Thoracic aorta (tissue), 2 donors: ENCODE measurements at regions not wholly inside any gene's neighbourhood (a gene's known extent, or its start where the extent isn't known, plus 50 kb on each side); places are given as distances from the start of the nearest gene placed in this dataset.

Source experiments
- ATAC-seq: fragments of 150-250 bp; one replicate; pipeline ENCODE4 v1.8.0; 2017; ENCODE audit warnings: low read depth; ENCODE audit not compliant: insufficient number of reproducible peaks, low FRiP score
- DNase-seq: peaks from one replicate; pipeline ENCODE4 v3.0.0-alpha.2; 2020; ENCODE audit warnings: low spot score
- H3K27ac ChIP-seq, 2 donors: fragments of 200-600 bp; sonication (generic); 1 replicate in 1 of 2; 2 replicates in 1 of 2; pipeline ENCODE4 v1.5.1; 2016; ENCODE audit warnings: mild to moderate bottlenecking in 2 of 2, moderate library complexity in 2 of 2
- H3K27me3 ChIP-seq: fragments of 200-600 bp; sonication (generic); replicated peaks from 2 replicates; pipeline ENCODE4 v1.6.0; 2016; ENCODE audit warnings: mild to moderate bottlenecking; ENCODE audit not compliant: insufficient read depth
- H3K36me3 ChIP-seq: fragments of 200-600 bp; sonication (generic); one replicate; pipeline ENCODE4 v1.5.1; 2016
- H3K4me1 ChIP-seq, 2 donors: fragments of 200-600 bp; sonication (generic); 1 replicate in 1 of 2; 2 replicates in 1 of 2; pipeline versions ENCODE4 v1.5.1 to v1.6.0; 2016; ENCODE audit warnings: low read depth in 2 of 2, mild to moderate bottlenecking in 1 of 2; ENCODE audit not compliant: control insufficient read depth in 1 of 2
- H3K4me3 ChIP-seq: fragments of 200-600 bp; sonication (generic); 2 replicates; pipeline ENCODE4 v1.5.1; 2016; ENCODE audit warnings: mild to moderate bottlenecking
- H3K9me3 ChIP-seq: fragments of 200-600 bp; sonication (generic); 2 replicates; pipeline ENCODE4 v1.5.1; 2016
- CTCF ChIP-seq: fragments of 200-600 bp; sonication (generic); IDR thresholded peaks from one replicate; pipeline ENCODE4 v1.5.1; 2019; ENCODE audit warnings: antibody characterized with exemption

GRCh38 chr10:47077941-47078340, 166.7 kb downstream of the PTPN20 start:
- no peak for TF ChIP-seq CTCF
- Histone ChIP-seq H3K27me3 (no peaks in the 10 kb centered on the region), H3K4me3 (no peak overlapping the region), H3K9me3 (no peaks in the 10 kb centered on the region), H3K27ac (no peak overlapping the region), H3K36me3 (no peaks in the 10 kb centered on the region), H3K4me1 (no peaks in the 10 kb centered on the region)
- DNase-seq (no peak), ATAC-seq (no peak)

GRCh38 chr10:47078393-47079203, 167.4 kb downstream of the PTPN20 start:
- no peak for ATAC-seq
- Histone ChIP-seq H3K4me1 (no peaks in the 10 kb centered on the region), H3K36me3 (no peaks in the 10 kb centered on the region), H3K9me3 (no peaks in the 10 kb centered on the region), H3K4me3 (no peak overlapping the region), H3K27me3 (no peaks in the 10 kb centered on the region), H3K27ac (no peak overlapping the region)
- no peak for DNase-seq
- no peak for TF ChIP-seq CTCF

- H3K9me3 ChIP-seq: no peaks in the 10 kb centered on the region
Observed at GRCh38 chr10:47079204-47079580, 168.0 kb downstream of the PTPN20 start.

GRCh38 chr10:47081264-47081663, 170.0 kb downstream of the PTPN20 start:
- no peak for TF ChIP-seq CTCF
- ATAC-seq: no peak
- Histone ChIP-seq H3K9me3 (no peaks in the 10 kb centered on the region), H3K4me1 (no peaks in the 10 kb centered on the region), H3K27me3 (no peaks in the 10 kb centered on the region), H3K36me3 (no peaks in the 10 kb centered on the region), H3K4me3 (no peak overlapping the region), H3K27ac (no peak overlapping the region)
- DNase-seq: no peak

More at GRCh38 chr10:47079204-47079580, 168.0 kb downstream of the PTPN20 start:
- Histone ChIP-seq H3K36me3 (no peaks in the 10 kb centered on the region), H3K27ac (no peak overlapping the region), H3K27me3 (no peaks in the 10 kb centered on the region), H3K4me1 (no peaks in the 10 kb centered on the region), H3K4me3 (no peak overlapping the region)
- ATAC-seq (no peak), DNase-seq (no peak)
- no peak for TF ChIP-seq CTCF

GRCh38 chr10:47082055-47082784, 171.0 kb downstream of the PTPN20 start:
- no peak for TF ChIP-seq CTCF
- H3K36me3 ChIP-seq: no peaks in the 10 kb centered on the region
- ATAC-seq: no peak
- H3K9me3 ChIP-seq: no peaks in the 10 kb centered on the region
- no peak overlapping the region for H3K4me3 ChIP-seq
- H3K27me3 ChIP-seq: no peaks in the 10 kb centered on the region
- no peak for DNase-seq
- H3K4me1 ChIP-seq: no peaks in the 10 kb centered on the region
- no peak overlapping the region for H3K27ac ChIP-seq
